Suprapubic skin (tissue), 4 donors: ENCODE measurements at regions not wholly inside any gene's neighbourhood (a gene's known extent, or its start where the extent isn't known, plus 50 kb on each side); places are given as distances from the start of the nearest gene placed in this dataset.

Source experiments
- DNase-seq, 2 donors: peaks; one replicate each; pipeline ENCODE4 v3.0.0-alpha.2; 2019; ENCODE audit warnings: low spot score in 2 of 2
- H3K27ac ChIP-seq: fragments of 200-600 bp; sonication (generic); one replicate; pipeline ENCODE4 v1.5.1; 2019
- H3K27me3 ChIP-seq: fragments of 200-600 bp; sonication (generic); one replicate; pipeline ENCODE4 v1.5.1; 2019
- H3K36me3 ChIP-seq: fragments of 200-600 bp; sonication (generic); one replicate; pipeline ENCODE4 v1.5.1; 2019
- H3K4me1 ChIP-seq: fragments of 200-600 bp; sonication (generic); one replicate; pipeline ENCODE4 v1.5.1; 2019
- H3K4me3 ChIP-seq: fragments of 200-600 bp; sonication (generic); one replicate; pipeline ENCODE4 v1.5.1; 2019; ENCODE audit warnings: mild to moderate bottlenecking
- H3K9me3 ChIP-seq: fragments of 200-600 bp; sonication (generic); one replicate; pipeline ENCODE4 v1.5.1; 2019
- EP300 ChIP-seq: sonication (generic); formaldehyde crosslinking; IDR thresholded peaks from one replicate; pipeline ENCODE4 v1.6.1; 2017; ENCODE audit warnings: antibody characterized with exemption
- POLR2A ChIP-seq, 2 donors: fragments of 450-650 bp; IDR thresholded peaks; one replicate each; pipeline ENCODE4 v1.6.1; 2017; ENCODE audit warnings: antibody characterized with exemption in 2 of 2, mild to moderate bottlenecking in 2 of 2, moderate library complexity in 2 of 2
- POLR2AphosphoS5 ChIP-seq, 3 donors: sonication (generic); formaldehyde crosslinking; IDR thresholded peaks; one replicate each; pipeline ENCODE4 v1.6.1; 2017; ENCODE audit warnings: antibody characterized with exemption in 3 of 3
- WGBS: methylation state at CpG from one replicate; pipeline ENCODE4 v1.1.5; 2018; 5-methylcytosine and 5-hydroxymethylcytosine counted together
- TF ChIP-seq, protein P1 (sequence below), 2 donors: fragments of 200-600 bp in 1 of 2; fragments of 450-650 bp in 1 of 2; sonication (generic) in 1 of 2; IDR thresholded peaks; one replicate each; pipeline ENCODE4 v1.5.1; 2016 to 2019; ENCODE audit warnings: antibody characterized with exemption in 2 of 2, mild to moderate bottlenecking in 1 of 2, moderate library complexity in 1 of 2

DNA sequence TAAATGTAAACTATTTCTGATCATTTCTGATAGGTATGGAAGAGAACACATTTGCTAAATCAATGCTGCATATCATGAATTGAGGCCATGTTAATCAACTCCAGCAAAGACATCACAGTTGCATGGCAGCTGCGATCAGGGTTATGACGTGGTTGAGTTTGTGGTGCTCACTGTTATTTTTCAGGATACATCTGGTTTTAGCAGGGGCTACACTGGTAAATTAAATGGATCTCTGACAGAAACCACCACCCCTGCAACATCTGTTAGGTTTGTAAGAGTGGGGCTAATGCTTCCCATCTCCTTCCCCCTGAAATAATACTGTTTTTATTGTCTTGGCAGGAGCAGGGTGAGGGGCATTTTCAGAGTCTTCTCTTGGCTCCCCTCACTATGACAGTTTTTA lies 444.4 kb upstream of the ZNF507 start:
- Histone ChIP-seq H3K27me3 (no peaks in the 10 kb centered on the region), H3K4me1 (peaks cover 3% of the 10 kb centered on the region), H3K36me3 (no peaks in the 10 kb centered on the region), H3K27ac (no peak overlapping the region), H3K4me3 (no peak overlapping the region), H3K9me3 (no peaks in the 10 kb centered on the region)
- TF ChIP-seq EP300: no peak
- no peak for DNase-seq
- WGBS: 58% methylated on average over 2 of the region's 2 CpGs

DNA sequence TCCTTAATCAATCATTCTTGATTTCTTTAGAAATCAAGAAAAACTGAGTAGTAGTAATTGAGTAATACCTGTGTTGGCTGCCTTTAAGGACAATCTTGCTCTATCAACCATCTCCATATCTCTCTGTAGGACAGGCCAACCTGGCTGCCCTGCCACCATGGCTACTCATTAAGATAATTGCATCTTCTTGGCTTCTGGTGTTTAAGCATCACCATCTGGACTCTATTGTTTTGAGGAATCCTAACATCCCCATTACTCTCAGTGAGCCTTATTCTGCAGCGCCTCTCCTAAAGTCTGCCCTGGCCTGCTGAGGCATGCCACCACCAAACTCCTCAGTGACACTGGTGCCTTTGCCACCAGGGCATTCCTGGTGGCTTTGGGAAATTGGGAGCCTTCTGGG lies 442.6 kb upstream of the ZNF507 start:
- Histone ChIP-seq H3K9me3 (no peaks in the 10 kb centered on the region), H3K27ac (no peak overlapping the region), H3K27me3 (no peaks in the 10 kb centered on the region), H3K4me1 (peaks cover 6% of the 10 kb centered on the region), H3K4me3 (no peak overlapping the region), H3K36me3 (no peaks in the 10 kb centered on the region)
- no peak for DNase-seq
- TF ChIP-seq EP300 (no peak), POLR2A (IDR thresholded peaks at IDR 0.05) (no peak), POLR2AphosphoS5 (IDR thresholded peaks at IDR 0.05) (no peak)
- TF ChIP-seq, protein P1, sequence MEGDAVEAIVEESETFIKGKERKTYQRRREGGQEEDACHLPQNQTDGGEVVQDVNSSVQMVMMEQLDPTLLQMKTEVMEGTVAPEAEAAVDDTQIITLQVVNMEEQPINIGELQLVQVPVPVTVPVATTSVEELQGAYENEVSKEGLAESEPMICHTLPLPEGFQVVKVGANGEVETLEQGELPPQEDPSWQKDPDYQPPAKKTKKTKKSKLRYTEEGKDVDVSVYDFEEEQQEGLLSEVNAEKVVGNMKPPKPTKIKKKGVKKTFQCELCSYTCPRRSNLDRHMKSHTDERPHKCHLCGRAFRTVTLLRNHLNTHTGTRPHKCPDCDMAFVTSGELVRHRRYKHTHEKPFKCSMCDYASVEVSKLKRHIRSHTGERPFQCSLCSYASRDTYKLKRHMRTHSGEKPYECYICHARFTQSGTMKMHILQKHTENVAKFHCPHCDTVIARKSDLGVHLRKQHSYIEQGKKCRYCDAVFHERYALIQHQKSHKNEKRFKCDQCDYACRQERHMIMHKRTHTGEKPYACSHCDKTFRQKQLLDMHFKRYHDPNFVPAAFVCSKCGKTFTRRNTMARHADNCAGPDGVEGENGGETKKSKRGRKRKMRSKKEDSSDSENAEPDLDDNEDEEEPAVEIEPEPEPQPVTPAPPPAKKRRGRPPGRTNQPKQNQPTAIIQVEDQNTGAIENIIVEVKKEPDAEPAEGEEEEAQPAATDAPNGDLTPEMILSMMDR (IDR thresholded peaks at IDR 0.05): no peak
- 88% methylated on average over 1 of the region's 1 CpG for WGBS

DNA sequence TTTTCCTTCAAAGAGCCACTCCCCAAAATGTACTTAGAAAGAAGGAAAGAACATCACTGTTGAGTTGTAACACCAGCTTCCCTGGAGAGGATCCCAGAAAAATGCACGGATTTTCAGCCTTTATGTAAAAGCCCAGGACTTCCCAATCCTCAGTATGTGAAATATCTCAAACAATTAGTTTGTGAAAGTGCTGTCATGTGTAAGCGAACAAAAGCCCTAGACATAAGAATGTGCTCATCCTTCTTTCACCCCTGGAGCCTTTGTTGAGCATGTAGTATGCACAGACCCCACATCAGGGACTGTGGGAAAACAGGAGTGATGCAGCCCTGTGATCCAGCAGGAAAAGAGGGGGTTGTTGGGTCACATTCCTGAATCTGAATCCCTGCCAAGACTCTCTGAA lies 441.4 kb upstream of the ZNF507 start:
- no peaks in the 10 kb centered on the region for H3K36me3 ChIP-seq
- H3K4me1 ChIP-seq: peaks cover 6% of the 10 kb centered on the region
- TF ChIP-seq POLR2A (IDR thresholded peaks at IDR 0.05): no peak
- TF ChIP-seq, protein P1 (IDR thresholded peaks at IDR 0.05): no peak
- no peak for TF ChIP-seq POLR2AphosphoS5 (IDR thresholded peaks at IDR 0.05)
- TF ChIP-seq EP300: no peak
- H3K9me3 ChIP-seq: no peaks in the 10 kb centered on the region
- H3K27me3 ChIP-seq: no peaks in the 10 kb centered on the region
- 48% methylated on average over 2 of the region's 2 CpGs for WGBS
- H3K27ac ChIP-seq: no peak overlapping the region
- H3K4me3 ChIP-seq: no peak overlapping the region
- DNase-seq: no peak

DNA sequence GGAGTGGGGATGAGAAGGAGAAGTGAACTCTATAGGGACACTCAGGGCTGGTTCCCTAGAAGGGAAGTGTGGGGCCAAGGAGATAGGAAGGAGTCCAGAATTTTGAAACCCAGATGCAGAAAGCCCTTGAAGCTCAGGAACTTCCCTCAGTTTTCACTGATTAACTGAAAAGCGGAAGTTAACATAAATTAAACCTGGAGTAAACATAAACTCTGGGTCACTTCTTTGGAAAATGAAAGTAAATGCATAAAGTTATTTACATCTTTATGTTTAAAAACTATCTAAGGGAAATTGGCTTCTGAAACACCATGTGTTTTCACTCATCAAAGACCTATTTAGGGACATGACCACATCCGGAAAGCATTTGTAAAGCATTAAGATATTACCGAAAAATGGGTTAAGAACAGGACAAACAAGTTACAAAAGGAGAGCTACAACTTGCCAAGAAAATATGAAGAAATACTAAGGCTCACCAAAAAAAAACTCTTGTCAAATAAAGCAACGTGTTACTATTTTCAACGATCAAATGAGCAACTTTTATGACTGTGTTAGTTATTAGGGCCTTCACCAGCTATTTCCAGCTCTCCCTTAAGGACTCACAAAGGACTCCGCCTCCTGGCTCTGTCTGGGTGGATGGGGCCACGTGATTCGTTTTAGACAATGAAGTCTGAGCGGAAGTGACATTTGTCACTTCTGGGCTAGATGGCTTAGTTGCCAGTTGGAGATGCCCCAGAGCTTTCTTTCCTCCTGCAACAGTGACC lies 439.1 kb upstream of the ZNF507 start:
- peak in 1 of 2 donors; percentile 76 for DNase-seq
- Histone ChIP-seq H3K27ac (peak overlapping the region; percentile 79), H3K36me3 (no peaks in the 10 kb centered on the region), H3K9me3 (no peaks in the 10 kb centered on the region), H3K4me1 (peaks cover 6% of the 10 kb centered on the region), H3K4me3 (no peak overlapping the region), H3K27me3 (no peaks in the 10 kb centered on the region)
- TF ChIP-seq POLR2AphosphoS5 (IDR thresholded peaks at IDR 0.05) (peak in 1 of 3 donors; percentile 50), EP300 (no peak), POLR2A (IDR thresholded peaks at IDR 0.05) (no peak)
- TF ChIP-seq, protein P1 (IDR thresholded peaks at IDR 0.05): no peak
- 24% methylated on average over 9 of the region's 9 CpGs for WGBS

DNA sequence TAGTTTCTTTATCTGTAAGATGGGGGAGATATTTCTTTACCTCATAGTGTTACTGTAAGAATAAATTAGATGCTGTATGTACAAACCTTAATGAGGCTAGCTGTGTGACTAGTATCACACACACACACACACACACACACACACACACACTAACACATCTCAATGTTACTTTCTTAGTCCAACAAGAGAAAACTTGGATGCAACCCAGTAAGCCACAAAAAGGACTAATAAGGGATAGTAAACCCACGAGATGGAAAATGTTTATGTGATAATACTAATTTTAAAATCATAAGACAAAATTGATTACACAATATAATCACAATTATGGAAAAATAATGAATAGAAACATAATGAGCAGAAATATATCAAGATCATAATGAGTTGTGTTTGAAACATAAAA lies 437.7 kb upstream of the ZNF507 start:
- no peaks in the 10 kb centered on the region for H3K36me3 ChIP-seq
- no peak overlapping the region for H3K27ac ChIP-seq
- no peaks in the 10 kb centered on the region for H3K9me3 ChIP-seq
- WGBS: 54% methylated on average over 1 of the region's 1 CpG
- peaks cover 6% of the 10 kb centered on the region for H3K4me1 ChIP-seq
- DNase-seq: no peak
- H3K4me3 ChIP-seq: no peak overlapping the region
- H3K27me3 ChIP-seq: no peaks in the 10 kb centered on the region
- TF ChIP-seq EP300 (no peak), POLR2AphosphoS5 (IDR thresholded peaks at IDR 0.05) (no peak), POLR2A (IDR thresholded peaks at IDR 0.05) (no peak)
- TF ChIP-seq, protein P1 (IDR thresholded peaks at IDR 0.05): no peak
